ENCODE measurements at regions not wholly inside any gene's neighbourhood (a gene's known extent, or its start where the extent isn't known, plus 50 kb on each side); places are given as distances from the start of the nearest gene placed in this dataset.
"Not testable (repeated sequence)": the region's sequence is repeated elsewhere in the genome, so short reads cannot be mapped to it uniquely, and the experiment has no call there.

DNA sequence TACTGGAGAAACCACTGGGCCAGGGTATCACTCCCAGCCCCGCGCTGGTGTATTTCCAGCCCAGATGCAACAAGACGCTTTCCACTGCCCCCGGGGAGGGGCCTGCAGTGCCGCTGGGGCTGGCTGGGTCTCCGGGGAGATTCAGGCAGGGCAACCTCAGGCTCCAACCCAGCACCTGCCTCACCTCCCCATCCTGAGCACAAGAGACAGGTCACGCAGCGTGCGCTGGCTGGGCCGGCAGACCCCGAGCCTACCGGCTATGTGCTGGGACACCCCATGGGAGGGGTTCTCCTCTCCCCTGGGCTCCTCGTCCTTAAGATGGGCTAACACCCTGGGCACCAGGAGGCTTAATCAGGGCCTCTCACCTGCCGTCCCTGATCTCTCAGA lies 80.9 kb downstream of the RFLNA start:
- 90 to 97% (median 95%) methylated on average over 14 of the region's 14 CpGs for WGBS, 3 donors
- FAIRE-seq (no peak), DNase-seq (no peak)
- Histone ChIP-seq H3K4me1 (ENCODE audit: control insufficient read depth in 3 of 3, insufficient read depth in 2 of 3, low read depth in 1 of 3, low read length in 2 of 3) (peaks cover 0 to 14% (median under 1%) of the 10 kb centered on the region in 3 donors), H3K27ac (ENCODE audit: low read depth in 1 of 3, low read length in 2 of 3) (no peak overlapping the region), H3K27me3 (ENCODE audit: control insufficient read depth in 3 of 3, insufficient read depth in 3 of 3, low read length in 3 of 3) (no peaks in the 10 kb centered on the region), H3K9me3 (ENCODE audit: control insufficient read depth in 2 of 2, insufficient read depth in 1 of 2, low read depth in 1 of 2, low read length in 1 of 2) (no peaks in the 10 kb centered on the region), H3K36me3 (ENCODE audit: control insufficient read depth in 3 of 3, insufficient read depth in 2 of 3, low read depth in 1 of 3, low read length in 3 of 3) (peaks cover 9 to 95% (median 12%) of the 10 kb centered on the region in 3 donors), H3K4me3 (ENCODE audit: low read depth in 1 of 3, low read length in 3 of 3) (no peak overlapping the region)

DNA sequence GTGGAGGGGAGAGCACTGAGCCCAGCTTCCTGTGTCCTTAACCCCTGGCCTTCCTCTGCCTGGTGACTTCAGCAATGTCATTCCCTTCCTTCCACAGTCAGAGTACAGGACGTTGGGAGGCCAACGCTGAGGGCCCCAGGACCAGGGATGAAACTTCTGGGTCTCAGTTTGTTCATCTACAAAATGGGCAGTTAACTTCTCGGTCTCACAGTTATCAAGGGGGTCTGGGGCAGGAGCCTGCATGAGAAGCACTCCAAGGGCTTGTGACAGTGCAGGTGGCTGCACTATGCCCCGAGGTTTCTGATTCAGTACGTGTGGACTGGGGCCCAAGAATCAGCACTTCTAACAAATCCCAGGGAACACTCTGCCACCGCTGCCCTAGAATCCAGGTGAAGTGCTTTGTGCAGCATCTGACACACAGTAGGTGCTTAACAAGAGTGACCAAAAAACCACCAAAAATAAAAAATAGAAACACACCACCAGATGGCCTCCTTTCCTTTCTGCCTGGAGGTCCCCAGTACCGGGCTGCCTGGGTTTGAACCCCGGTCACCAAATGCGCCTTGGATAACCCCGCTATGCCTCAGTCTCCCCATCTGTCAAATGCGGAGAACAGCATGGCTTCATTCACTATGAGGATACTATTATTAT lies 80.4 kb downstream of the RFLNA start:
- Histone ChIP-seq H3K27ac (ENCODE audit: low read depth in 1 of 3, low read length in 2 of 3) (no peak overlapping the region), H3K9me3 (ENCODE audit: control insufficient read depth in 2 of 2, insufficient read depth in 1 of 2, low read depth in 1 of 2, low read length in 1 of 2) (no peaks in the 10 kb centered on the region), H3K4me1 (ENCODE audit: control insufficient read depth in 3 of 3, insufficient read depth in 2 of 3, low read depth in 1 of 3, low read length in 2 of 3) (peaks cover 0 to 13% (median 2%) of the 10 kb centered on the region in 3 donors), H3K27me3 (ENCODE audit: control insufficient read depth in 3 of 3, insufficient read depth in 3 of 3, low read length in 3 of 3) (no peaks in the 10 kb centered on the region), H3K36me3 (ENCODE audit: control insufficient read depth in 3 of 3, insufficient read depth in 2 of 3, low read depth in 1 of 3, low read length in 3 of 3) (peaks cover 9 to 95% (median 12%) of the 10 kb centered on the region in 3 donors), H3K4me3 (ENCODE audit: low read depth in 1 of 3, low read length in 3 of 3) (no peak overlapping the region)
- DNase-seq (no peak), FAIRE-seq (no peak)
- 90 to 96% (median 93%) methylated on average over 11 of the region's 11 CpGs for WGBS, 3 donors

DNA sequence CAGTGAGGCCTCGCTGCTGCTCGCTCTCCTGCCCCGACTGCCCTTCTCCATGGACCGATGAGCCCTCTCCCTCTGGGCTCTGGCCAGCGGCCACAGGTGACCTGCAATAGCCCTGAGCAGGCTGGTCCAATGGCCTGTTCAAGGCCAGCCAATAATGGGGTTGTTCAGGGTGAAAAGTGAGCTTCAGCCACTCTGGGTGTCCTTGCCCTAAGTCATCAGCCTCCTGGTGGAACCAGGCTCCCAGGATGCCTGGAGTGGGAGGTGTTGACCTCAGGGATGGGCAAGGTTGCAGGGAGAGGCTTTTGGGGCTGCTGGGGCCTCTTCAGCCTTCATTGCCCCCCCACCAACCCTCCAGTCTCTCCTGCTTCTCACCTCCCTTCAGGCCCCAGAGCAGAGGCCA lies 79.7 kb downstream of the RFLNA start:
- DNase-seq: no peak
- no peak overlapping the region for H3K27ac ChIP-seq (ENCODE audit: low read depth in 1 of 3, low read length in 2 of 3)
- no peaks in the 10 kb centered on the region for H3K9me3 ChIP-seq (ENCODE audit: control insufficient read depth in 2 of 2, insufficient read depth in 1 of 2, low read depth in 1 of 2, low read length in 1 of 2)
- peaks cover 3 to 14% (median 6%) of the 10 kb centered on the region in 3 donors for H3K4me1 ChIP-seq (ENCODE audit: control insufficient read depth in 3 of 3, insufficient read depth in 2 of 3, low read depth in 1 of 3, low read length in 2 of 3)
- peaks cover 9 to 95% (median 12%) of the 10 kb centered on the region in 3 donors for H3K36me3 ChIP-seq (ENCODE audit: control insufficient read depth in 3 of 3, insufficient read depth in 2 of 3, low read depth in 1 of 3, low read length in 3 of 3)
- FAIRE-seq: no peak
- H3K4me3 ChIP-seq (ENCODE audit: low read depth in 1 of 3, low read length in 3 of 3): no peak overlapping the region
- WGBS, 3 donors: 86 to 88% (median 86%) methylated on average over 5 of the region's 5 CpGs
- H3K27me3 ChIP-seq (ENCODE audit: control insufficient read depth in 3 of 3, insufficient read depth in 3 of 3, low read length in 3 of 3): no peaks in the 10 kb centered on the region

DNA sequence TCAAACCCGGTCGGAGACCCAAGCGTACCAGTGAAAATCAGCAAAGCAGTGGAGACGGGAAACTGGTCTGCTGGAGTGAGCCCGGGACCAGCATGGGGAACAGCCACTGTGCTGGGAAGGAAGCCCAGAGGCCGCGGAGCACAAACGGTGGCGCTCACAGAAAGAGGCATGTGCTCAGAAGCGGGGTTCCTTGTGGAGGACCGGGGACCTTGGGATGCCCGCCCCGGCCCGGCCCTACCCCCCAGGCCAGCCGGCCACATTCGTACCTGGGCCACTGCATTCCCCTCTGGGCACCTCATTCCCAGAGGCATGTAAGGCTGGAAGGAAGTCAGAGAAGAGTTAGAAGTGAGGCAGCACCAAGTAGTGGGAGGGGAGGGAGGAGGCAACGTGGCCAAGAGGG lies 79.3 kb downstream of the RFLNA start:
- Histone ChIP-seq H3K9me3 (ENCODE audit: control insufficient read depth in 2 of 2, insufficient read depth in 1 of 2, low read depth in 1 of 2, low read length in 1 of 2) (no peaks in the 10 kb centered on the region), H3K36me3 (ENCODE audit: control insufficient read depth in 3 of 3, insufficient read depth in 2 of 3, low read depth in 1 of 3, low read length in 3 of 3) (peaks cover 9 to 95% (median 9%) of the 10 kb centered on the region in 3 donors), H3K27ac (ENCODE audit: low read depth in 1 of 3, low read length in 2 of 3) (no peak overlapping the region), H3K4me1 (ENCODE audit: control insufficient read depth in 3 of 3, insufficient read depth in 2 of 3, low read depth in 1 of 3, low read length in 2 of 3) (peaks cover 3 to 13% (median 7%) of the 10 kb centered on the region in 3 donors), H3K27me3 (ENCODE audit: control insufficient read depth in 3 of 3, insufficient read depth in 3 of 3, low read length in 3 of 3) (no peaks in the 10 kb centered on the region), H3K4me3 (ENCODE audit: low read depth in 1 of 3, low read length in 3 of 3) (no peak overlapping the region)
- FAIRE-seq (no peak), DNase-seq (no peak)
- WGBS, 3 donors: 95 to 96% (median 95%) methylated on average over 17 of the region's 17 CpGs

DNA sequence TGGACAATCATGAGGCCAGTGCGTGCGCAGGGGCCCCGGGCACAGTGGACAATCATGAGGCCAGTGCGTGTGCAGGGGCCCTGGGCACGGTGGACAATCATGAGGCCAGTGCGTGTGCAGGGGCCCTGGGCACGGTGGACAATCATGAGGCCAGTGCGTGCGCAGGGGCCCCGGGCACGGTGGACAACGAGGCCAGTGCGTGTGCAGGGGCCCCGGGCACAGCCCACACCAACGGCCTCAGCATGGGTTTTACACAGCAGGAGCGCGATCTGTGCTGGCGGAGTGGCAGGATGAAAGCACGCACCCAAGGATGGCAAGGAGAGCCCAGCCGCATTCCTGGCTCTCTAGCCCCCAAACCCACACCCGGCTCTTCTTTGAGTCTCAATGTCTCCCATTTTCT lies 78.8 kb downstream of the RFLNA start:
- not testable (repeated sequence) for H3K4me3 ChIP-seq (ENCODE audit: low read depth in 1 of 3, low read length in 3 of 3); DNase-seq; H3K27me3 ChIP-seq (ENCODE audit: control insufficient read depth in 3 of 3, insufficient read depth in 3 of 3, low read length in 3 of 3); H3K27ac ChIP-seq (ENCODE audit: low read depth in 1 of 3, low read length in 2 of 3); FAIRE-seq; H3K9me3 ChIP-seq (ENCODE audit: control insufficient read depth in 2 of 2, insufficient read depth in 1 of 2, low read depth in 1 of 2, low read length in 1 of 2)
- Histone ChIP-seq H3K4me1 (ENCODE audit: control insufficient read depth in 3 of 3, insufficient read depth in 2 of 3, low read depth in 1 of 3, low read length in 2 of 3) (peaks cover 5 to 16% (median 7%) of the 10 kb centered on the region in 3 donors), H3K36me3 (ENCODE audit: control insufficient read depth in 3 of 3, insufficient read depth in 2 of 3, low read depth in 1 of 3, low read length in 3 of 3) (peaks cover 9 to 95% (median 9%) of the 10 kb centered on the region in 3 donors)
- 94 to 97% (median 96%) methylated on average over 14 to 21 of the region's 21 CpGs for WGBS, 3 donors

DNA sequence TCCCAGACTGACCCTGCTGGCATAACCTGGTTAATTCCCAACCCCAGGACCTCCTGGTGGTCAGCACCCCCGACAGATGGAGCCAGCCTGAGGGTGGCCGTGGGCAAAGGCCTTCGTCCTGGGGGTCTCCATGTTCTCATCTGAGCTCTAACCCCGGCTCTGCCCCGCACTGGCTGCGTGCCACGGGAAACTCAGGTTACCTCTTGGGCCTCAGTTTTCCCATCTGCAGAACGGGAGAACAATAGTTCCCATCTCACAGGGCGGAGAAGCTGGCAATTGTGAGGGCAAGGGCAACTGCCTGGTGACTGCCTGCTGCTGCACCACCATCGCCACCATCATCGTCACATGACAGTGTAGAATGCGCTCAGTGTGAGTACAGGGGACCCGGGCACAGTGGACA lies 77.9 kb downstream of the RFLNA start:
- no peaks in the 10 kb centered on the region for H3K9me3 ChIP-seq (ENCODE audit: control insufficient read depth in 2 of 2, insufficient read depth in 1 of 2, low read depth in 1 of 2, low read length in 1 of 2)
- no peak for FAIRE-seq
- peaks cover 7 to 18% (median 9%) of the 10 kb centered on the region in 3 donors for H3K4me1 ChIP-seq (ENCODE audit: control insufficient read depth in 3 of 3, insufficient read depth in 2 of 3, low read depth in 1 of 3, low read length in 2 of 3)
- H3K36me3 ChIP-seq (ENCODE audit: control insufficient read depth in 3 of 3, insufficient read depth in 2 of 3, low read depth in 1 of 3, low read length in 3 of 3): peaks cover 7 to 95% (median 9%) of the 10 kb centered on the region in 3 donors
- H3K27me3 ChIP-seq (ENCODE audit: control insufficient read depth in 3 of 3, insufficient read depth in 3 of 3, low read length in 3 of 3): no peaks in the 10 kb centered on the region
- WGBS, 3 donors: 93 to 94% (median 93%) methylated on average over 13 of the region's 13 CpGs
- DNase-seq: no peak
- H3K4me3 ChIP-seq (ENCODE audit: low read depth in 1 of 3, low read length in 3 of 3): no peak overlapping the region
- H3K27ac ChIP-seq (ENCODE audit: low read depth in 1 of 3, low read length in 2 of 3): no peak overlapping the region

DNA sequence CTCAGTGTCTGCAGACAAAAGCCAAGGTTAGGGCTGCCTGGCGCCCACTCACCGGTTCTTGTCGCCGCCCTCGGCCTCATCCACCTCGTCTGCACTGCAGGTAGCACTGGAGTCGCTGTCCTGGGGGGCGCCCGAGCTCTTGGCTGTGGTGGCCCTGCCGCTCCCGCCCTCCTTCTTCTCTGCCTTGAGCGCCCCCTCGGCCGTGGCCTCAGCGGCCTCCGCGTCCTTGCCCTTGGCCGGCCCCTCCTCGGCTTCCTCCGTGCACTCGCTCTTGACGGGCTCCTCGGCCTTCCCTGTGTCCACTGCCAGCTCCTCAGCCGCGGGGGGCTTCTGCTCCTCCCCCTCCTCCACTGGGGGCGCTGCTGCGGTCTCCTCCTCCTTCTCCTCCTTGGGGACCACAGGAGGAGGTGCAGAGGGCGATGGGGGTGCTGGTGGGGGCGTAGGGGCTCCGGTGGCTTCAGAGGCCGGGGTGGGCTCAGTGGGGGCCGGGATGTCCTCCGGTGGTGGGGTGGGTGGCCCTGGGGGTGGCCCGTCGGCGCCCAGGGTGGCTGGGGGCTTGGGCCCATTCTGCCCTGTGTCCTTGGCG lies 77.2 kb downstream of the RFLNA start:
- no peak for FAIRE-seq
- Histone ChIP-seq H3K36me3 (ENCODE audit: control insufficient read depth in 3 of 3, insufficient read depth in 2 of 3, low read depth in 1 of 3, low read length in 3 of 3) (peaks cover 6 to 95% (median 8%) of the 10 kb centered on the region in 3 donors), H3K4me1 (ENCODE audit: control insufficient read depth in 3 of 3, insufficient read depth in 2 of 3, low read depth in 1 of 3, low read length in 2 of 3) (peaks cover 9 to 18% (median 12%) of the 10 kb centered on the region in 3 donors), H3K9me3 (ENCODE audit: control insufficient read depth in 2 of 2, insufficient read depth in 1 of 2, low read depth in 1 of 2, low read length in 1 of 2) (no peaks in the 10 kb centered on the region), H3K4me3 (ENCODE audit: low read depth in 1 of 3, low read length in 3 of 3) (no peak overlapping the region), H3K27ac (ENCODE audit: low read depth in 1 of 3, low read length in 2 of 3) (no peak overlapping the region), H3K27me3 (ENCODE audit: control insufficient read depth in 3 of 3, insufficient read depth in 3 of 3, low read length in 3 of 3) (no peaks in the 10 kb centered on the region)
- 90 to 92% (median 91%) methylated on average over 26 to 37 of the region's 37 CpGs for WGBS, 3 donors
- DNase-seq: no peak

DNA sequence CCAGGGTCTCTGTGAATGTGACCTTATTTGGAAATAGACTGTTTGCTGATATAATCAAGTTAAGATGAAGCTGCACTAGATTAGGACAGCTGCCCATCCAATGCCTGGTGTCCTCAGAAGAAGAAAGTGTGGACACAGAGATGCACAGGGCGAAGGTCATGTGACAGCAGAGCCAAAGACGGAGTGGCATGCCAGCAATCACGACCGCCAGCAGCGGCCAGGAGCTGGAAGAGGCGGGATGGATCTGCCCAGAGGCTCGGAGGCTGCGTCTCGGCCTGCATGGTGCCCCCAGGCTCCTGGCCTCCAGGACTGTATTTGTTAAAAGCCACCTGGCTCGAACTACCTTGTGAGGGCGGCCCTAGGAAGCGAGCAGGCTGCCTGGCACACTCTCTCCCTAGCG lies 76.5 kb downstream of the RFLNA start:
- WGBS, 3 donors: 75 to 80% (median 78%) methylated on average over 13 of the region's 13 CpGs
- Histone ChIP-seq H3K4me3 (ENCODE audit: low read depth in 1 of 3, low read length in 3 of 3) (no peak overlapping the region), H3K4me1 (ENCODE audit: control insufficient read depth in 3 of 3, insufficient read depth in 2 of 3, low read depth in 1 of 3, low read length in 2 of 3) (peaks cover 9 to 18% (median 12%) of the 10 kb centered on the region in 3 donors), H3K9me3 (ENCODE audit: control insufficient read depth in 2 of 2, insufficient read depth in 1 of 2, low read depth in 1 of 2, low read length in 1 of 2) (no peaks in the 10 kb centered on the region), H3K27ac (ENCODE audit: low read depth in 1 of 3, low read length in 2 of 3) (no peak overlapping the region), H3K36me3 (ENCODE audit: control insufficient read depth in 3 of 3, insufficient read depth in 2 of 3, low read depth in 1 of 3, low read length in 3 of 3) (peaks cover 6 to 92% (median 6%) of the 10 kb centered on the region in 3 donors), H3K27me3 (ENCODE audit: control insufficient read depth in 3 of 3, insufficient read depth in 3 of 3, low read length in 3 of 3) (no peaks in the 10 kb centered on the region)
- DNase-seq: no peak
- FAIRE-seq: no peak
